Eye (tissue), 1 donor: ENCODE measurements at regions not wholly inside any gene's neighbourhood (a gene's known extent, or its start where the extent isn't known, plus 50 kb on each side); places are given as distances from the start of the nearest gene placed in this dataset.
A peak's percentile ranks its signal among the peaks of the same experiment; 100 is the strongest.
"Not testable (repeated sequence)": the region's sequence is repeated elsewhere in the genome, so short reads cannot be mapped to it uniquely, and the experiment has no call there.

Experiments
- DNase-seq: peaks from one replicate; pipeline ENCODE4 v3.0.0-alpha.2; 2015

- peak; percentile 83 for DNase-seq
Measured at GRCh38 chr14:77985211-77985615, 185.0 kb upstream of the NRXN3 start.

- no peak for DNase-seq
Measured at GRCh38 chr14:77986773-77987172, 183.4 kb upstream of the NRXN3 start.

- no peak for DNase-seq
Measured at GRCh38 chr14:77988096-77988870, 181.9 kb upstream of the NRXN3 start.

GRCh38 chr14:77988970-77989369 is 181.2 kb upstream of the NRXN3 start:
- peak; percentile 52 for DNase-seq

- DNase-seq = peak; percentile 70
Measured at GRCh38 chr14:77989441-77989991, 180.7 kb upstream of the NRXN3 start.

GRCh38 chr14:77990337-77990736 is 179.8 kb upstream of the NRXN3 start:
- no peak for DNase-seq

- no peak for DNase-seq
Measured at GRCh38 chr14:77991128-77991772, 178.9 kb upstream of the NRXN3 start.

- no peak for DNase-seq
Measured at GRCh38 chr14:78005325-78005724, 164.8 kb upstream of the NRXN3 start.

- DNase-seq = no peak
Measured at GRCh38 chr14:78007160-78007559, 163.0 kb upstream of the NRXN3 start.

- no peak for DNase-seq
Measured at GRCh38 chr14:78010688-78011087, 159.5 kb upstream of the NRXN3 start.

- not testable (repeated sequence) for DNase-seq
Measured at GRCh38 chr14:78013911-78014310, 156.3 kb upstream of the NRXN3 start.

GRCh38 chr14:78016532-78016931 is 153.6 kb upstream of the NRXN3 start:
- no peak for DNase-seq

GRCh38 chr14:78018283-78018682 is 151.9 kb upstream of the NRXN3 start:
- DNase-seq = no peak

- peak; percentile 91 for DNase-seq
Measured at GRCh38 chr14:78022059-78022458, 148.1 kb upstream of the NRXN3 start.

- DNase-seq = no peak
Measured at GRCh38 chr14:78023112-78023511, 147.1 kb upstream of the NRXN3 start.

- DNase-seq = no peak
Measured at GRCh38 chr14:78028471-78028870, 141.7 kb upstream of the NRXN3 start.

GRCh38 chr14:78029601-78030372 is 140.4 kb upstream of the NRXN3 start:
- DNase-seq = peak; percentile 38

GRCh38 chr14:78043349-78043748 is 126.8 kb upstream of the NRXN3 start:
- no peak for DNase-seq

GRCh38 chr14:78048120-78048519 is 122.1 kb upstream of the NRXN3 start:
- no peak for DNase-seq

GRCh38 chr14:78056890-78057289 is 113.3 kb upstream of the NRXN3 start:
- not testable (repeated sequence) for DNase-seq

GRCh38 chr14:78070344-78070743 is 99.8 kb upstream of the NRXN3 start:
- DNase-seq = no peak

GRCh38 chr14:78071016-78071549 is 99.1 kb upstream of the NRXN3 start:
- no peak for DNase-seq

- peak; percentile 25 for DNase-seq
Measured at GRCh38 chr14:78073028-78073427, 97.1 kb upstream of the NRXN3 start.
